Calu3 (cell line): ENCODE measurements at regions not wholly inside any gene's neighbourhood (a gene's known extent, or its start where the extent isn't known, plus 50 kb on each side); places are given as distances from the start of the nearest gene placed in this dataset.

Experiments used
- BruUV-seq: library from RNA; stranded (reverse); fragments of 400-500 nt; replicated peaks from 2 replicates; lab custom pipeline; 2021; lab: Mats Ljungman, UMichigan
- CTCF ChIA-PET: fragments of 300-600 bp; sonication (Branson Sonifier 250); formaldehyde crosslinking; loops from one replicate; lab custom pipeline; 2022; ENCODE audit warnings: antibody characterized with exemption; lab: Charles Lee
- DNase-seq: peaks from one replicate; pipeline ENCODE4 v3.0.0; 2022
- H3K27ac Mint-ChIP-seq: one replicate; pipeline ENCODE4 v1.8.0; 2022; ENCODE audit warnings: mixed read lengths; ENCODE audit not compliant: unreplicated experiment
- H3K27me3 Mint-ChIP-seq: one replicate; pipeline ENCODE4 v1.8.0; 2022; ENCODE audit warnings: mixed read lengths; ENCODE audit not compliant: unreplicated experiment
- H3K36me3 Mint-ChIP-seq: one replicate; pipeline ENCODE4 v1.8.0; 2022; ENCODE audit warnings: mild to moderate bottlenecking, moderate library complexity, mixed read lengths; ENCODE audit not compliant: insufficient read depth, unreplicated experiment
- H3K4me1 Mint-ChIP-seq: one replicate; pipeline ENCODE4 v1.8.0; 2022; ENCODE audit warnings: mild to moderate bottlenecking, low read depth, mixed read lengths; ENCODE audit not compliant: unreplicated experiment
- H3K4me3 Mint-ChIP-seq: one replicate; pipeline ENCODE4 v1.8.0; 2022; ENCODE audit warnings: mild to moderate bottlenecking, low read depth, moderate library complexity, mixed read lengths; ENCODE audit not compliant: unreplicated experiment
- H3K9me3 Mint-ChIP-seq: one replicate; pipeline ENCODE4 v1.8.0; 2022; ENCODE audit warnings: low read depth, mixed read lengths; ENCODE audit not compliant: unreplicated experiment
- CTCF ChIP-seq: fragments of 200-600 bp; IDR thresholded peaks from one replicate; pipeline ENCODE4 v1.8.0; 2022; ENCODE audit warnings: antibody characterized with exemption; ENCODE audit not compliant: unreplicated experiment
- intact Hi-C: fragments of 100-400 bp; cut with micrococcal nuclease; formaldehyde crosslinking; loops from one replicate; pipeline ENCODE4 v1.10.0; 2022; ENCODE audit not compliant: unreplicated experiment

- Mint-ChIP-seq H3K4me1 (no peaks in the 10 kb centered on the region), H3K27ac (no peak overlapping the region), H3K27me3 (peaks cover 72% of the 10 kb centered on the region), H3K9me3 (peaks cover 2% of the 10 kb centered on the region), H3K4me3 (no peak overlapping the region), H3K36me3 (no peaks in the 10 kb centered on the region)
- CTCF ChIA-PET = interaction anchor here (0.6 kb wide), 1 partner anchor 8 kb away, joined by 3 read pairs; no protein-coding TSS in a partner anchor
- no peak for DNase-seq
- no TSS peak for BruUV-seq
- TF ChIP-seq CTCF = no peak
- intact Hi-C loops = loop anchor here (5.0 kb wide), 1 partner anchor 1236 kb away; no protein-coding TSS in a partner anchor
Observed at GRCh38 chr20:52311209-52311794, 119.7 kb upstream of the ZFP64 start.

GRCh38 chr20:52309181-52309580 is 117.6 kb upstream of the ZFP64 start:
- Mint-ChIP-seq H3K36me3 (no peaks in the 10 kb centered on the region), H3K4me1 (no peaks in the 10 kb centered on the region), H3K4me3 (no peak overlapping the region), H3K27me3 (peaks cover 65% of the 10 kb centered on the region), H3K9me3 (no peaks in the 10 kb centered on the region), H3K27ac (no peak overlapping the region)
- intact Hi-C loops = no loop called here
- TF ChIP-seq CTCF = no peak
- no peak for DNase-seq
- no TSS peak for BruUV-seq
- CTCF ChIA-PET = no interaction called here

- TF ChIP-seq CTCF = no peak
- H3K27me3 Mint-ChIP-seq = peaks cover 79% of the 10 kb centered on the region
- BruUV-seq = no TSS peak
- no peak overlapping the region for H3K27ac Mint-ChIP-seq
- no peak overlapping the region for H3K4me3 Mint-ChIP-seq
- CTCF ChIA-PET = no interaction called here
- no peak for DNase-seq
- intact Hi-C loops = no loop called here
- H3K4me1 Mint-ChIP-seq = no peaks in the 10 kb centered on the region
- no peaks in the 10 kb centered on the region for H3K36me3 Mint-ChIP-seq
- H3K9me3 Mint-ChIP-seq = no peaks in the 10 kb centered on the region
Observed at GRCh38 chr20:52306477-52306876, 114.9 kb upstream of the ZFP64 start.

GRCh38 chr20:52305858-52306257 is 114.3 kb upstream of the ZFP64 start:
- DNase-seq = no peak
- Mint-ChIP-seq H3K9me3 (no peaks in the 10 kb centered on the region), H3K36me3 (no peaks in the 10 kb centered on the region), H3K27ac (no peak overlapping the region), H3K27me3 (peaks cover 79% of the 10 kb centered on the region), H3K4me3 (no peak overlapping the region), H3K4me1 (no peaks in the 10 kb centered on the region)
- intact Hi-C loops = no loop called here
- CTCF ChIA-PET = interaction anchor here (0.8 kb wide), 1 partner anchor 321 kb away, joined by 6 read pairs; no protein-coding TSS in a partner anchor
- BruUV-seq = no TSS peak
- TF ChIP-seq CTCF = no peak
